ENCODE measurements at regions not wholly inside any gene's neighbourhood (a gene's known extent, or its start where the extent isn't known, plus 50 kb on each side); places are given as distances from the start of the nearest gene placed in this dataset.

GRCh38 chr1:109840011-109840629 lies 70.5 kb upstream of the CSF1 start:
- TF ChIP-seq CTCF (IDR thresholded peaks at IDR 0.05) (no peak), POLR2A (IDR thresholded peaks at IDR 0.05) (no peak)

Data from adrenal gland (tissue), 5 donors.